ENCODE measurements at regions not wholly inside any gene's neighbourhood (a gene's known extent, or its start where the extent isn't known, plus 50 kb on each side); places are given as distances from the start of the nearest gene placed in this dataset.

DNA sequence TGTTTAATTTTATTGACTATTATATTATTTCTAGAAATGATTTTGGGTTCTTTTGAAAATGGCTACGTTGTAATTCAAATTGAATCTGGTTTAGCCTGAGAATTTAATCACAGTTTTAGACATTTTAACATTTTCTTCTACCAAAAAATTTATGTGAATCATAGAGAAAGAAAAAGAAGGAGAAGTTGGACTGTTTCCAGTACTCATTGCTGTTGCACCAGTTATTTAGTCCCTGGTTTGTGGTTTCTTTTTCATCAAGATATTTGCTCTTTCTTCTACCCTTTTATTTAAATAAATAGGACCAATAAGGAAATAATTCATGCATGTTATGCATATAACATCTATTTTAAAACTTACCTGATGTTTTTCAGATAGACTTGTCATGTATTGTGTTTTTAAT lies 1337.1 kb downstream of the ROBO1 start:
- Histone ChIP-seq H3K4me1 (ENCODE audit: insufficient read depth, poor library complexity, severe bottlenecking) (no peaks in the 10 kb centered on the region), H3K36me3 (ENCODE audit: low read depth) (no peaks in the 10 kb centered on the region), H3K27me3 (ENCODE audit: insufficient read depth, poor library complexity, severe bottlenecking) (no peaks in the 10 kb centered on the region), H3K9me3 (ENCODE audit: severe bottlenecking) (no peaks in the 10 kb centered on the region), H3K4me3 (ENCODE audit: severe bottlenecking) (no peak overlapping the region), H3K27ac (ENCODE audit: poor library complexity, severe bottlenecking) (no peak overlapping the region)
- TF ChIP-seq, protein P1, sequence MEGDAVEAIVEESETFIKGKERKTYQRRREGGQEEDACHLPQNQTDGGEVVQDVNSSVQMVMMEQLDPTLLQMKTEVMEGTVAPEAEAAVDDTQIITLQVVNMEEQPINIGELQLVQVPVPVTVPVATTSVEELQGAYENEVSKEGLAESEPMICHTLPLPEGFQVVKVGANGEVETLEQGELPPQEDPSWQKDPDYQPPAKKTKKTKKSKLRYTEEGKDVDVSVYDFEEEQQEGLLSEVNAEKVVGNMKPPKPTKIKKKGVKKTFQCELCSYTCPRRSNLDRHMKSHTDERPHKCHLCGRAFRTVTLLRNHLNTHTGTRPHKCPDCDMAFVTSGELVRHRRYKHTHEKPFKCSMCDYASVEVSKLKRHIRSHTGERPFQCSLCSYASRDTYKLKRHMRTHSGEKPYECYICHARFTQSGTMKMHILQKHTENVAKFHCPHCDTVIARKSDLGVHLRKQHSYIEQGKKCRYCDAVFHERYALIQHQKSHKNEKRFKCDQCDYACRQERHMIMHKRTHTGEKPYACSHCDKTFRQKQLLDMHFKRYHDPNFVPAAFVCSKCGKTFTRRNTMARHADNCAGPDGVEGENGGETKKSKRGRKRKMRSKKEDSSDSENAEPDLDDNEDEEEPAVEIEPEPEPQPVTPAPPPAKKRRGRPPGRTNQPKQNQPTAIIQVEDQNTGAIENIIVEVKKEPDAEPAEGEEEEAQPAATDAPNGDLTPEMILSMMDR (IDR thresholded peaks at IDR 0.05; ENCODE audit: poor library complexity, severe bottlenecking) = no peak
- ATAC-seq (ENCODE audit: low read depth) = no peak
- no peak for DNase-seq (ENCODE audit: low spot score)

DNA sequence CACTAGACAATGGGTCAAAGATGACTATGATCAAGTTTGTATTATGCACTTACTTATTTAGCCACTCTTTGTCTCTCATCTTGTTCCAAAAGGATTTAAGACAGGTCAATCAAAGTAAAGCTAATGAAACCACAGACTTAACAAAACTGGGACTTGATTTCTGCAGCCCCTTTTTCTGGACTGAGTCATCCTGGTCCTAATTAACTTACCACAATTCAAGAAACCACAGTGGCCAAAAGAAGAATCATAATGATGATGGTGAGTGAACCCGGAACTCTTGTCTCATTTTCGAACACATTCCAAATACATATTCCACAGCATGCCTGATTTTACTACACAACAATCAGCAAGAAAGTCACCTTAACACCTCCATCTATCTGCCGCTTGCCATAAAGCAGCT lies 1333.0 kb downstream of the ROBO1 start:
- DNase-seq (ENCODE audit: low spot score) = no peak
- no peak overlapping the region for H3K27ac ChIP-seq (ENCODE audit: poor library complexity, severe bottlenecking)
- H3K4me3 ChIP-seq (ENCODE audit: severe bottlenecking) = no peak overlapping the region
- TF ChIP-seq, protein P1 (IDR thresholded peaks at IDR 0.05; ENCODE audit: poor library complexity, severe bottlenecking) = no peak
- ATAC-seq (ENCODE audit: low read depth) = no peak
- no peaks in the 10 kb centered on the region for H3K36me3 ChIP-seq (ENCODE audit: low read depth)
- H3K9me3 ChIP-seq (ENCODE audit: severe bottlenecking) = no peaks in the 10 kb centered on the region
- no peaks in the 10 kb centered on the region for H3K4me1 ChIP-seq (ENCODE audit: insufficient read depth, poor library complexity, severe bottlenecking)
- no peaks in the 10 kb centered on the region for H3K27me3 ChIP-seq (ENCODE audit: insufficient read depth, poor library complexity, severe bottlenecking)

DNA sequence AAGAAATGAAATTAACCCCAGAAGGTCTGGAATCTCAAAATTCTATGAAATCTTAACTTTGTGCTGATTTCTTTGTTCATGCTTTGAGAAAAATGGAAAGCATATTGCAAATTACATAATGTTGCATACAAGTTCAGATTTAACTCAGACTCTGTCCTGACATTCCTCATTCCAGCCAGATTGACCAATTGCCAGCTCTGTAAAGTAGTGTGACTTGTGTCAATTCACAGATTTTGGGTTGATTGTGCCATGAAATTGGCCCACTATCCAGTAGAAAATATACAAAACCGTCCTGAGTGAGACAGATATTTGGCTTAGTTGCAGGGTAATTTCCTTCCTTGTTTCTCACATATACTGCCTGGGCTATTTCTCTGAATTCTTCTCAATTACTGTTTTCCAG lies 1312.6 kb downstream of the ROBO1 start:
- TF ChIP-seq, protein P1 (IDR thresholded peaks at IDR 0.05; ENCODE audit: poor library complexity, severe bottlenecking) = no peak
- Histone ChIP-seq H3K4me1 (ENCODE audit: insufficient read depth, poor library complexity, severe bottlenecking) (no peaks in the 10 kb centered on the region), H3K27me3 (ENCODE audit: insufficient read depth, poor library complexity, severe bottlenecking) (no peaks in the 10 kb centered on the region), H3K27ac (ENCODE audit: poor library complexity, severe bottlenecking) (no peak overlapping the region), H3K36me3 (ENCODE audit: low read depth) (no peaks in the 10 kb centered on the region), H3K4me3 (ENCODE audit: severe bottlenecking) (no peak overlapping the region), H3K9me3 (ENCODE audit: severe bottlenecking) (no peaks in the 10 kb centered on the region)
- DNase-seq (ENCODE audit: low spot score) = no peak
- ATAC-seq (ENCODE audit: low read depth) = no peak

DNA sequence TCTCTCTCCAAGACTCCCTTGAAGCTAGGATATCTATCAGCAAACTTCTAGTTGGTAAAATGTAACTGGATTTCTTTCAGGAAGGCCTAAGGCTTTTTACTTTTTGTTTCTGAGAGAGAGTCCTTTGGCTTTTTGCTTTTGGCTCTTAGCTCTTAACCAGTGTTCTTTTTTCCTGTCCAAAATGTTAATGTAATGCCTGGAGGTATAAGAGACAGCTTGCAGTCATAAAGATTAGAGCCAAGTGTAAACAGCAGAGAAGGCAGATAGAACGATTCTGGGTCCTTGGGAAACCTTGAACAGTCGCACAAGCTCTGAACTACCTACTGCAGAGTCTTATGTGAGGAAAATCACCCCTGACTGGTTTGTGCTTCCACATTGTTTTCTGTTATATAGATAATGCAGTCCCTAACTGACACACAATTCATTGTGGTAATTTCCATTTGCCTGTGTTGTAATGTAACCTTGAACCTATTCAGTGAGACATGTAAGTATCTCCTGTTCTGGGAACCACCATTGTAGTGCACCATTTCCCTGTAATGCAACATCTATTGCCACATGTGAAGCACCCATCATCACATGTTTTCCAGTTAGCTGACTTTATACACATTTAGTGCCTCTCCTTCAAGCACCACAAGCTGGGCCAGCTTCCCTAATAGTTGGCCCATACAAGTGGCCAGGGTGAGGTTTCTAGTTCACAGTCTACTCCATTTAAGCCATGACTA lies 1311.9 kb downstream of the ROBO1 start:
- Histone ChIP-seq H3K27ac (ENCODE audit: poor library complexity, severe bottlenecking) (no peak overlapping the region), H3K9me3 (ENCODE audit: severe bottlenecking) (no peaks in the 10 kb centered on the region), H3K4me1 (ENCODE audit: insufficient read depth, poor library complexity, severe bottlenecking) (no peaks in the 10 kb centered on the region), H3K4me3 (ENCODE audit: severe bottlenecking) (no peak overlapping the region), H3K36me3 (ENCODE audit: low read depth) (no peaks in the 10 kb centered on the region), H3K27me3 (ENCODE audit: insufficient read depth, poor library complexity, severe bottlenecking) (no peaks in the 10 kb centered on the region)
- no peak for DNase-seq (ENCODE audit: low spot score)
- TF ChIP-seq, protein P1 (IDR thresholded peaks at IDR 0.05; ENCODE audit: poor library complexity, severe bottlenecking) = no peak
- ATAC-seq (ENCODE audit: low read depth) = no peak

DNA sequence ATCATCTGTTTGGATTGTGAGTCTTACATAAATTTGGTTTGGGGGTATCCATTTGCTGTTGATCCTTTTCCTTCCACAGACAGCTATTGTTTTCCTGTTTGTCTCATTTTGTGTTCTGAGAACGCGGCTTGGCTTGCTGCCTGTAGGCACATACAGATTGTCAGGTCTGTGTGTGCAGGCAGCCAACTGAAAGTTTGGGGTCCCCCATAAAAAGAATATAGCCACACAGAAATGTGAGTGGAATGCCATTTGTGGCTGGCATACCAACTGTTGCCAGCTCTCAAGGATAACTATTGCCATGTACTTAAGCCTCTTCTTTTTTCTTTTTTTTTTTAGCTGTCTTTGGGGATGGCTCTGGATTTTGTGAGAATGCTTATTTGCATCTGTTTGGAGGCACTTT lies 1308.0 kb downstream of the ROBO1 start:
- Histone ChIP-seq H3K27ac (ENCODE audit: poor library complexity, severe bottlenecking) (no peak overlapping the region), H3K4me3 (ENCODE audit: severe bottlenecking) (no peak overlapping the region), H3K9me3 (ENCODE audit: severe bottlenecking) (no peaks in the 10 kb centered on the region), H3K4me1 (ENCODE audit: insufficient read depth, poor library complexity, severe bottlenecking) (no peaks in the 10 kb centered on the region), H3K36me3 (ENCODE audit: low read depth) (no peaks in the 10 kb centered on the region), H3K27me3 (ENCODE audit: insufficient read depth, poor library complexity, severe bottlenecking) (no peaks in the 10 kb centered on the region)
- ATAC-seq (ENCODE audit: low read depth) (no peak), DNase-seq (ENCODE audit: low spot score) (no peak)
- TF ChIP-seq, protein P1 (IDR thresholded peaks at IDR 0.05; ENCODE audit: poor library complexity, severe bottlenecking) = no peak
